ENCODE measurements at regions not wholly inside any gene's neighbourhood (a gene's known extent, or its start where the extent isn't known, plus 50 kb on each side); places are given as distances from the start of the nearest gene placed in this dataset.

- Histone ChIP-seq H3K4me3 (ENCODE audit: low read length) (no peak overlapping the region), H3K27ac (ENCODE audit: low read length) (no peak overlapping the region), H3K4me1 (ENCODE audit: control insufficient read depth, insufficient read depth, low read length) (no peaks in the 10 kb centered on the region), H3K36me3 (ENCODE audit: control insufficient read depth, insufficient read depth, low read length) (no peaks in the 10 kb centered on the region), H3K9me3 (ENCODE audit: control insufficient read depth, insufficient read depth, low read length) (no peaks in the 10 kb centered on the region), H3K27me3 (ENCODE audit: control insufficient read depth, insufficient read depth, low read length) (no peaks in the 10 kb centered on the region)
- DNase-seq (ENCODE audit: low read depth, low spot score) = no peak
- no CpG with 5 or more reads among the region's 3 CpGs for WGBS (ENCODE audit: insufficient coverage, insufficient read length)
Observed at GRCh38 chr10:4265964-4266363, 481.0 kb upstream of the KLF6 start.

GRCh38 chr10:4264209-4264865 lies 479.3 kb upstream of the KLF6 start:
- no peaks in the 10 kb centered on the region for H3K4me1 ChIP-seq (ENCODE audit: control insufficient read depth, insufficient read depth, low read length)
- H3K9me3 ChIP-seq (ENCODE audit: control insufficient read depth, insufficient read depth, low read length) = no peaks in the 10 kb centered on the region
- H3K27ac ChIP-seq (ENCODE audit: low read length) = no peak overlapping the region
- no CpG with 5 or more reads among the region's 8 CpGs for WGBS (ENCODE audit: insufficient coverage, insufficient read length)
- DNase-seq (ENCODE audit: low read depth, low spot score) = no peak
- H3K4me3 ChIP-seq (ENCODE audit: low read length) = no peak overlapping the region
- no peaks in the 10 kb centered on the region for H3K36me3 ChIP-seq (ENCODE audit: control insufficient read depth, insufficient read depth, low read length)
- no peaks in the 10 kb centered on the region for H3K27me3 ChIP-seq (ENCODE audit: control insufficient read depth, insufficient read depth, low read length)

- WGBS (ENCODE audit: insufficient coverage, insufficient read length) = no CpG with 5 or more reads among the region's 3 CpGs
- H3K27ac ChIP-seq (ENCODE audit: low read length) = no peak overlapping the region
- H3K36me3 ChIP-seq (ENCODE audit: control insufficient read depth, insufficient read depth, low read length) = no peaks in the 10 kb centered on the region
- no peaks in the 10 kb centered on the region for H3K27me3 ChIP-seq (ENCODE audit: control insufficient read depth, insufficient read depth, low read length)
- no peaks in the 10 kb centered on the region for H3K9me3 ChIP-seq (ENCODE audit: control insufficient read depth, insufficient read depth, low read length)
- DNase-seq (ENCODE audit: low read depth, low spot score) = no peak
- H3K4me3 ChIP-seq (ENCODE audit: low read length) = no peak overlapping the region
- no peaks in the 10 kb centered on the region for H3K4me1 ChIP-seq (ENCODE audit: control insufficient read depth, insufficient read depth, low read length)
Observed at GRCh38 chr10:4263601-4263921, 478.6 kb upstream of the KLF6 start.

- Histone ChIP-seq H3K27me3 (ENCODE audit: control insufficient read depth, insufficient read depth, low read length) (no peaks in the 10 kb centered on the region), H3K4me3 (ENCODE audit: low read length) (no peak overlapping the region), H3K27ac (ENCODE audit: low read length) (no peak overlapping the region), H3K4me1 (ENCODE audit: control insufficient read depth, insufficient read depth, low read length) (no peaks in the 10 kb centered on the region), H3K9me3 (ENCODE audit: control insufficient read depth, insufficient read depth, low read length) (no peaks in the 10 kb centered on the region), H3K36me3 (ENCODE audit: control insufficient read depth, insufficient read depth, low read length) (no peaks in the 10 kb centered on the region)
- no peak for DNase-seq (ENCODE audit: low read depth, low spot score)
- 100% methylated on average over 1 of the region's 4 CpGs for WGBS (ENCODE audit: insufficient coverage, insufficient read length)
Observed at GRCh38 chr10:4262870-4263600, 478.0 kb upstream of the KLF6 start.

DNA sequence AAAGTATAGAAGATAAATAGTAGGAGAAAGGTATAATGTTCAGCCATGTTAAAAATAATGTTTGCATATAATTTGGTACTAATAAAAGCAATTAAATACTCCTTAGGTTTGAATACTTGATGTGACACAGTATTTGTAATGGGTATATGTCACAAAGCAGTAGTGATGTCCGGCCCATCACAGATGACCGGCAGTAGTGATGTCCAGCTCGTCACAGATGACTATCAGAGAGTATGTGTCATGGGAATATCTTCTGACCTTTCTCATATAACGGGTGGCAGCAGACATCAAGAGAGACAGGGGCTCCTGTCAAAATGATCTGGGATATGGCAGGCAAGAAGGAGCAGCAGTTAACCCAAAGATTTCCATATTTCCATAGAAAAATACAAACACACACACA lies 477.4 kb upstream of the KLF6 start:
- no CpG with 5 or more reads among the region's 4 CpGs for WGBS (ENCODE audit: insufficient coverage, insufficient read length)
- no peak for DNase-seq (ENCODE audit: low read depth, low spot score)

DNA sequence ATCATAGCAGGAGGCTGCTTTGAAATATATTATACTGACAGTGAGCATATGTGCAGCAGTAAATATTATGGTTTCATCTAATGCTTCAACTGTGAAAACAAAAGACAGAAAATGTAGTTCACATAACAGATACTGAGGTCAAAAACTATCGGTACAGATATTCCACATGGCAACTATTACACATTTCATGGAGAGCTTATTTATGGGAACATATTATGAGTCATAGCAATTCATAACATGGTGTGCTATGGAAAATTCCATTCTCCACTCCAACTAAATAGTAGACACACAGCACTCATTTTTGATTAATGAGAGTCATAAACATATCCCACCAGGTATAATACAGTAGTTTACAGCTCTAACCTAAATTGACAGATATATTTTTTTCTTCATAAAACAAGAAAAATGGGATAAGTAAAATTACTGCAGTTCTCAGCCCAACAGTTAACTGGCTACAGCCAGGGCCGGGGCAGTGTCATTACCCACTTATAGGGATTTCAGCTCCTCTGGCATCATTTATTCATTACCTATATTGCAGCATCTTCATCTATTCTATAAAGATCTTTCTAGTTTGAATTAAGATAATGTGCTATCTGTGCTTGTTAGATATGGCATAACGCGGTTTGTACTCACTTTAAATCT lies 475.6 kb upstream of the KLF6 start:
- no CpG with 5 or more reads among the region's 4 CpGs for WGBS (ENCODE audit: insufficient coverage, insufficient read length)
- Histone ChIP-seq H3K27me3 (ENCODE audit: control insufficient read depth, insufficient read depth, low read length) (no peaks in the 10 kb centered on the region), H3K36me3 (ENCODE audit: control insufficient read depth, insufficient read depth, low read length) (no peaks in the 10 kb centered on the region), H3K4me3 (ENCODE audit: low read length) (no peak overlapping the region), H3K27ac (ENCODE audit: low read length) (no peak overlapping the region), H3K4me1 (ENCODE audit: control insufficient read depth, insufficient read depth, low read length) (no peaks in the 10 kb centered on the region), H3K9me3 (ENCODE audit: control insufficient read depth, insufficient read depth, low read length) (no peaks in the 10 kb centered on the region)
- DNase-seq (ENCODE audit: low read depth, low spot score) = no peak

More for the DNA sequence above, 477.4 kb upstream of the KLF6 start:
- H3K4me1 ChIP-seq (ENCODE audit: control insufficient read depth, insufficient read depth, low read length) = no peaks in the 10 kb centered on the region
- no peak overlapping the region for H3K27ac ChIP-seq (ENCODE audit: low read length)
- H3K4me3 ChIP-seq (ENCODE audit: low read length) = no peak overlapping the region
- no peaks in the 10 kb centered on the region for H3K9me3 ChIP-seq (ENCODE audit: control insufficient read depth, insufficient read depth, low read length)
- H3K27me3 ChIP-seq (ENCODE audit: control insufficient read depth, insufficient read depth, low read length) = no peaks in the 10 kb centered on the region
- H3K36me3 ChIP-seq (ENCODE audit: control insufficient read depth, insufficient read depth, low read length) = no peaks in the 10 kb centered on the region

GRCh38 chr10:4257939-4258465 lies 473.0 kb upstream of the KLF6 start:
- H3K36me3 ChIP-seq (ENCODE audit: control insufficient read depth, insufficient read depth, low read length) = no peaks in the 10 kb centered on the region
- H3K27ac ChIP-seq (ENCODE audit: low read length) = no peak overlapping the region
- WGBS (ENCODE audit: insufficient coverage, insufficient read length) = no CpG with 5 or more reads among the region's 14 CpGs
- H3K9me3 ChIP-seq (ENCODE audit: control insufficient read depth, insufficient read depth, low read length) = no peaks in the 10 kb centered on the region
- H3K4me3 ChIP-seq (ENCODE audit: low read length) = no peak overlapping the region
- DNase-seq (ENCODE audit: low read depth, low spot score) = no peak
- no peaks in the 10 kb centered on the region for H3K27me3 ChIP-seq (ENCODE audit: control insufficient read depth, insufficient read depth, low read length)
- H3K4me1 ChIP-seq (ENCODE audit: control insufficient read depth, insufficient read depth, low read length) = no peaks in the 10 kb centered on the region

DNA sequence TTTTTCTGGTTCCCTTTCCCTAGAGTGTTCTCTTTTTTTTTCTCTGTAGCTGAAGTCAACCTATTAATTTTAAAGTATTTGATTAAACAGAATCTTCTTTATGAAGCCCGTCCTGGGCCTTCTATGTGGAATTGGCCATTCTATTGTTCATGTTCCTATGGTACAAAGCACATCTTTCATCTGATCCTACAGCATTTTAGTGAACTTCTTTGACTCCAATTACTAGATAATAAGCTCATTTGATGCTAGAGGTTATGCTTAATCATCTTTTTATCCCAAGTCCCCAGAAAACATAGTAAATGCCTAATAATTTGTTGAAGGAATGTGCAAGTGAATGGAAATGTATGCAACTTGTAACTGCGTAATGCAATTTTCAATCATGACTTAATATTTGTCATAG lies 472.0 kb upstream of the KLF6 start:
- Histone ChIP-seq H3K4me3 (ENCODE audit: low read length) (no peak overlapping the region), H3K4me1 (ENCODE audit: control insufficient read depth, insufficient read depth, low read length) (no peaks in the 10 kb centered on the region), H3K36me3 (ENCODE audit: control insufficient read depth, insufficient read depth, low read length) (no peaks in the 10 kb centered on the region), H3K27ac (ENCODE audit: low read length) (no peak overlapping the region), H3K9me3 (ENCODE audit: control insufficient read depth, insufficient read depth, low read length) (no peaks in the 10 kb centered on the region), H3K27me3 (ENCODE audit: control insufficient read depth, insufficient read depth, low read length) (no peaks in the 10 kb centered on the region)
- no CpG with 5 or more reads among the region's 2 CpGs for WGBS (ENCODE audit: insufficient coverage, insufficient read length)
- no peak for DNase-seq (ENCODE audit: low read depth, low spot score)

- no CpG with 5 or more reads among the region's 3 CpGs for WGBS (ENCODE audit: insufficient coverage, insufficient read length)
- Histone ChIP-seq H3K27me3 (ENCODE audit: control insufficient read depth, insufficient read depth, low read length) (no peaks in the 10 kb centered on the region), H3K4me3 (ENCODE audit: low read length) (no peak overlapping the region), H3K36me3 (ENCODE audit: control insufficient read depth, insufficient read depth, low read length) (no peaks in the 10 kb centered on the region), H3K27ac (ENCODE audit: low read length) (no peak overlapping the region), H3K9me3 (ENCODE audit: control insufficient read depth, insufficient read depth, low read length) (no peaks in the 10 kb centered on the region), H3K4me1 (ENCODE audit: control insufficient read depth, insufficient read depth, low read length) (no peaks in the 10 kb centered on the region)
- no peak for DNase-seq (ENCODE audit: low read depth, low spot score)
Observed at GRCh38 chr10:4255751-4256150, 470.7 kb upstream of the KLF6 start.

DNA sequence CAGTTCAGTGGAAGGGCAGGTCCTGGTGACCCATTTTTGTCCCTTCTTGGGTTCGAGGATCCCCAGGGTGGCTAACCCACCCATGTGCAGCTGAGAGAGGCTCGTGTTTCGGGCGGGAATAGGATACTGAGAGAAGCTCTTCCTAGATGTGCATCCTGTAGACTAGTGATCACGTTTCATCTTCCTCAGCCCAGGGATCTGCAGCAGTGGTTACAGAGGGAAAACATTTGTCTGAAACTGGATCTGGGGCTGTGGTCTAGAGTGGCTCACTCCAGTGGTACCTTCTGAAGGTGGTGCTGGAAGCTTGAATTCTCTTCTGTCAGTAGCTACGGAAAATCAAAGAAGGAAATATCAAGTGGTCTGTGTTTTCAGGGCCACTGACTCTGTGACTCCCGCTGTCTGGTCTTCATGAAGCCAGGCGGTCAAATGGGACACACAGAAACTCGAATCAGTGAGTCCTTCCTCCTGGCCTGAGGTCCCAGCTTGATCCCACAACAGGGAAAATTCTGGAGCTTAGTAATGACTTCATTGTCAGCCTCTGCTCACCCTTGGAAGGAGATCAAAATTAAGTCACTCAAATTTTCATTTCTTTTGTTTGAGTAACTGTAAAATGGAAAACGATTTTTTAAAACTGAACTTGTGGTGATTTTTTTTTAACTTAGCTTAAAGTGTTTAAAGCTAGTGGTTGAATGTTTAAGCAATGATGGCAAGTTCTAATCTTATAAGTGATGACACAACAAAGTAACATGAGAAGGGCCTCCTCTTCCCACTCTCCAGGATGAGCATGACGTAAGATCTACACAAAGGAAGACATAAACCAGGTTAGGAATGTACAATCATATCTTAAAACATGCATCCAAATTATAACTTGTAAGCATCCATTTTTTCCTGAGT lies 469.3 kb upstream of the KLF6 start:
- Histone ChIP-seq H3K27ac (ENCODE audit: low read length) (no peak overlapping the region), H3K4me3 (ENCODE audit: low read length) (no peak overlapping the region), H3K4me1 (ENCODE audit: control insufficient read depth, insufficient read depth, low read length) (no peaks in the 10 kb centered on the region), H3K36me3 (ENCODE audit: control insufficient read depth, insufficient read depth, low read length) (no peaks in the 10 kb centered on the region), H3K27me3 (ENCODE audit: control insufficient read depth, insufficient read depth, low read length) (no peaks in the 10 kb centered on the region), H3K9me3 (ENCODE audit: control insufficient read depth, insufficient read depth, low read length) (no peaks in the 10 kb centered on the region)
- WGBS (ENCODE audit: insufficient coverage, insufficient read length) = no CpG with 5 or more reads among the region's 11 CpGs
- no peak for DNase-seq (ENCODE audit: low read depth, low spot score)
